Epithelial cell of esophagus (primary cell): ENCODE measurements at regions not wholly inside any gene's neighbourhood (a gene's known extent, or its start where the extent isn't known, plus 50 kb on each side); places are given as distances from the start of the nearest gene placed in this dataset.
"Not testable (repeated sequence)": the region's sequence is repeated elsewhere in the genome, so short reads cannot be mapped to it uniquely, and the experiment has no call there.

Source experiments
- DNase-seq: peaks from one replicate; pipeline ENCODE4 v3.0.0; 2010; ENCODE audit warnings: low read depth
- H3K4me3 ChIP-seq: 2 replicates; pipeline ENCODE4 v1.5.1; 2011; ENCODE audit warnings: mild to moderate bottlenecking, low read length, control low read depth
- CTCF ChIP-seq: IDR thresholded peaks from 2 replicates; pipeline ENCODE4 v1.5.1; 2011; ENCODE audit warnings: low read depth, mild to moderate bottlenecking, low read length, control low read depth, inconsistent platforms; ENCODE audit not compliant: insufficient read depth; ENCODE audit errors: missing control alignments

- DNase-seq = no peak
- TF ChIP-seq CTCF = no peak
- H3K4me3 ChIP-seq = no peak overlapping the region
Observed at GRCh38 chr15:20386198-20386597, 155.4 kb downstream of the GOLGA6L6 start.

GRCh38 chr15:20380199-20380598, 161.4 kb downstream of the GOLGA6L6 start:
- not testable (repeated sequence) for DNase-seq, H3K4me3 ChIP-seq

GRCh38 chr15:20376872-20377271, 164.7 kb downstream of the GOLGA6L6 start:
- DNase-seq = no peak
- H3K4me3 ChIP-seq = no peak overlapping the region
- TF ChIP-seq CTCF = no peak

GRCh38 chr15:20372416-20372815, 169.2 kb downstream of the GOLGA6L6 start:
- DNase-seq, H3K4me3 ChIP-seq: not testable (repeated sequence)

GRCh38 chr15:20369500-20369899, 172.1 kb downstream of the GOLGA6L6 start:
- no peak for TF ChIP-seq CTCF
- no peak for DNase-seq

GRCh38 chr15:20368974-20369373, 172.6 kb downstream of the GOLGA6L6 start:
- no peak for DNase-seq

More at GRCh38 chr15:20369500-20369899, 172.1 kb downstream of the GOLGA6L6 start:
- no peak overlapping the region for H3K4me3 ChIP-seq

GRCh38 chr15:20367093-20367492, 174.5 kb downstream of the GOLGA6L6 start:
- DNase-seq = no peak
- no peak overlapping the region for H3K4me3 ChIP-seq
- TF ChIP-seq CTCF = no peak

More at GRCh38 chr15:20368974-20369373, 172.6 kb downstream of the GOLGA6L6 start:
- TF ChIP-seq CTCF = no peak
- H3K4me3 ChIP-seq = no peak overlapping the region

GRCh38 chr15:20363591-20363990, 178.0 kb downstream of the GOLGA6L6 start:
- not testable (repeated sequence) for DNase-seq, H3K4me3 ChIP-seq

- TF ChIP-seq CTCF = no peak
- DNase-seq = no peak
- H3K4me3 ChIP-seq = no peak overlapping the region
Observed at GRCh38 chr15:20361091-20361490, 180.5 kb downstream of the GOLGA6L6 start.
